Activated CD4-positive, alpha-beta T cell treated with anti-CD3 and anti-CD28 coated beads, Interleukin-2, amount 50 U/mL, for 4 hours (primary cell): ENCODE measurements at regions not wholly inside any gene's neighbourhood (a gene's known extent, or its start where the extent isn't known, plus 50 kb on each side); places are given as distances from the start of the nearest gene placed in this dataset.
"Not testable (repeated sequence)": the region's sequence is repeated elsewhere in the genome, so short reads cannot be mapped to it uniquely, and the experiment has no call there.

Experiments
- DNase-seq, 2 experiments: peaks; one replicate each; pipeline ENCODE4 v3.0.0-alpha.2; 2020

GRCh38 chr2:9708683-9709538 is 78.1 kb upstream of the YWHAQ start:
- DNase-seq: no peak

DNA sequence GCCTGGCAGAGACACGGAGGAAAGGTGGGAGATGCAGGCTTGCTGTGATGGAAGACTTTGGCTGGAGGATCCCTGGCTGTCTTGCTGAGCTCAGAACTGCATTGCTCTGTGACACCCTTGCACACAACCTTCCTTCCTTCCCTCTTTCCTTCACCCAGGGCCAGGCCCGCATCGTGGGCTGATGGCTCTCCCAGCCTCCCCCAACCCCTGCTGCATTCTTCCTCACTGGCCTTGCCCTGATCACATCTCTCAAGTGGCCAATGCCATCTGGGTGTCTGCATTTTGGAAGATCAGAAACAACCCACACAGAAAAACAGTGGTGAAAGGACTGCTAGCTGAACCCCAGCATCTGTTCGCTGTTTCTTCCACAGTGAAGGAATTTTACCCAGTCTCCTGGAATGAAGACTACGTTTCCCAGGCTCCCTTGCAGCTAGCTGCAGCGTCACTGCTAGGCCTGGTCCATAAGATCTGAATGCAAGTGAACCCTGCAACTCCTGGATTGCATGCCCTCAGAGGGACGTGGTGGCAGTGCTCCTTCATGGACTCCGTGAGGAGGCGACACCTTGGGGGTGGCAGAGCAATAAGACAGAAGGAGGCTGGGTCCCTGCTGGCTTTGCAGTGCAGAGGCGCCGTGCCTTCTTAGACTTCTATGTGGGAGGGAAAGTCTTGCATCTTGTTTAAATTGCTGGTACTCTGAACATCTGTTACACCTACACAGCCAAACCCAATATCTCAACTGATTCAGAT is 78.9 kb upstream of the YWHAQ start:
- DNase-seq: no peak

DNA sequence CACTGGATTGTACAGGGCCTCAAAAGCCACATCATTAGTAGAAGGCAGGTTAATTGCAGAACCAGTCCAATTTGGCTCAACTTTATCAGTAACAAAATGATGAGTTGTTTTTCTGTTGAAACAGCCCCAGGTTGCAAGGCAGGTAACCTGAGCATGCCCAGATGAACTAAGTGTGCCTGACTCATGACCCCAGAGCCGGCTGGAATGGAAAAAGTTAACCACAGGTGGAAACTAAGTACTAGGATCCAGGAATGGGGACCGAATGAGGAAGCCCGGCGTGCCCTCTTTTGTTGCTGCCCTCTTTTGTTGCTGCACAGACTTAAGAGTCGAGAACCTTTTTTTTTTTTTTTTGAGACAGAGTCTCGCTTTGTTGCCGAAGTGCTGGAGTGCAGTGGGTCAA is 79.5 kb upstream of the YWHAQ start:
- DNase-seq: peak in 1 of 2 experiments; percentile 18

DNA sequence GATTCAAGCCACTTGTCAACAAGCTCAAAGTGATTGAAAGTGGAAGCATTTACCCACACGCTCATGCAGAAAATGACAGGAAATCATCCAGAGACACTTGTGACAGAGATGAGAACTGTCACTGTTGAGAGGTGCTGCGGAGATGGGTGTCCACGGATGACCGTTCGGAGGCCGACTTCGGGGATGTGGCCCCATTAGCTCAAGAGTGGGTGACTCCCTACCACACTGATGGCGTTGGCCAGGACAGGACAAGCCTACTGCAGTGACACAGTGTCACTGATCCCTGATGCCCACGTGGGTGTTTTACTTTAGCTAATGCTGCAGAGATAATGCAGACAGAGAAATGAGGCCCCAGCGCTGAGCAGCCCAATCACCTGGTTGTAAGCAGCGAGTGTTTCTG is 81.5 kb upstream of the YWHAQ start:
- DNase-seq: peak in 1 of 2 experiments; percentile 10

DNA sequence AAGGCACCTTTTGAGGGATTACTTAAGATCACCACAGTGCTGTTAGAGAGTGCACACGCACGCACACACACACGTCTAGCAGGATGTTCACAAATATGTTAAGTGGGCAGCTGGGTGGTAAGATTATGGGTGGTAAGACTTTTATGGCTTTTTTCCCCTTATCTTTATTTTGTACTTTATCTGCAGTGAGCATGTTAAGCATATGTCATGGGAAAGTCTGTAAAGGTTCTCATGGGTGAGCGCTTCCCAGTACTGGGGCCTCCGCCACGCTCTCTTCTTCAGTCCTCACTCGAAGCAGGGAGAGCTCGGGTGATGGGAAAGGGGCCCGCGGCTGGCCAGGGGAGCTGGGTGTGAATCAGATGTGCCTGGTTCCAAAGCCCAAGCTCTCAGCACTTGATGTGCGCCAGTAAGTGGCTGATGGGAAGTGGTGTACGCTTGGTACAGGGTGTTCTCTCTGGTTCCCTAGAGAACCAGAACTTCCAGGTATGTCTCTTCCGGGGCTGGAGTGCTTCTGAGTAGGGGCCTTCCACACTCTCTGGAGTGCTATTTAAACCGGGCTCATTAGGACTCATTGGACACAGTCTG is 83.9 kb upstream of the YWHAQ start:
- DNase-seq: no peak

- DNase-seq: no peak
These were observed 84.4 kb upstream of the YWHAQ start for GRCh38 chr2:9715238-9715637.

GRCh38 chr2:9717886-9718451 is 87.2 kb upstream of the YWHAQ start:
- DNase-seq: no peak

DNA sequence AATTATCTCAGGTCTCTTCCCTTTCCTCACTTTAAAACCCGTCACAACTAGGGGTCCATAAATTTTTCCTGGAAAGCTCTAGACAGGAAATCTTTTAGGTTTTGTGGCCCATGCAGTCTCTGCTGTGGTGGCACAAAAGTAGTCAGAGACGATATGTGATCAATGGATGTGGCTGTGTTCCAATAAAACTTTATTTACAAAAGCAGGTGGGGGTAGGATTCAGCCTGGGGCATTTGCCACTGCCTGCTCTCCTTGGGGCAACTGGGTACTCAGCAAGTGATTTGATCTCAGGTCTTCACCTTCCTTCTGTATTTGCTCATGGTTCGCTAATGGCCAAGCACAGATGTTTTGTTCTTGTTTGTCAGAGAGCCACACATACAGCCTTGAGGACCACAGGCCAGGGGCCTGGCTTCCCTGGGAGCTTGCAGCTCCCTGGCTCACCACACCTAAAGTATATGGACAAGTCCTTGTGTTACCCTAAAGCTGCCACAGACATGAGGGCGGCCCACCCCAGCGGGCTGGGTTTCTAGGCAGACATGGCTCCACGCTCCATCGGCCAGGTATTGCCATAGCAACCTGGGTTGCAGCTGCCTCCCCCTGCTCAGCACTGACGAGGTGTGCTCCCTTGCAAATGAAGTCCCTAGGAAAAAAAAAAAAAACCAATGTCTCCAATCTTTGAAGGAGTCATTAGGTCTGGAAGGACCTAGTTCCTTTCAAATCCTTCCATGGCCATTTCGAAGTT is 89.7 kb upstream of the YWHAQ start:
- DNase-seq: no peak

- no peak for DNase-seq
These were observed 90.5 kb upstream of the YWHAQ start for GRCh38 chr2:9721344-9721743.

GRCh38 chr2:9722451-9722850 is 91.7 kb upstream of the YWHAQ start:
- no peak for DNase-seq

DNA sequence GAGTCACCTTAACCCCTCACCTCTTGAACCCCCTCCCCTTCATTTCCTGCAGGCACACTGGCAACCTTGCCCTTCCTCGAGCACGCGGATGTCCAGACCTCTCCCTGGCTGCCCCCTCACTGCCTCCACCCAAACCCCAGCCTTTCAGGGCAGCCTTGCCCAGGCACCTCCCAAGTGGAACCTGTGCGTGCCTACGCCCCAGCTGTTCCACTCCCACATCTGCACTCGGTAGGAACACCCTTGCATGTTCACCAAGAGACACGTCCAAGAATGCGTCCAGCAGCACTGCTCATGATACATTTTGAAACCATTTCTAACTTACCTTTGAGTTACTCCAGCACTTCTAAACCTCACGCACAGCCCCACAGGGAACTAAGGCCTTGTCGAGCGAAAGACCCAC is 93.8 kb upstream of the YWHAQ start:
- no peak for DNase-seq

GRCh38 chr2:9725106-9725505 is 94.3 kb upstream of the YWHAQ start:
- no peak for DNase-seq

DNA sequence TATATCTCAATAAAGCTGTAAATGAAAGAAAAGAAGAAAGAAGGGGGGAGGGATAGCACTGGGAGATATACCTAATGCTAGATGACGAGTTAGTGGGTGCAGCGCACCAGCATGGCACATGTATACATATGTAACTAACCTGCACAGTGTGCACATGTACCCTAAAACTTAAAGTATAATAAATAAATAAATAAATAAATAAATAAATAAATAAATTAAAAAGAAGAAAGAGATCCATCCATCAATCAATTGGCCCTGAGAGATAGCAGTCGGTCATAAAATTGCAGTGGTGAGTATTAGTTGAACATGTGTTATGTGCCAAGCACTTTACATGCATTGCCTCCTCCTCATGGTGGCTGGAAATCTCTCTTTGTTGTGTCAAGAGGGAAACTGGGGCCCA is 95.2 kb upstream of the YWHAQ start:
- DNase-seq: not testable (repeated sequence)

DNA sequence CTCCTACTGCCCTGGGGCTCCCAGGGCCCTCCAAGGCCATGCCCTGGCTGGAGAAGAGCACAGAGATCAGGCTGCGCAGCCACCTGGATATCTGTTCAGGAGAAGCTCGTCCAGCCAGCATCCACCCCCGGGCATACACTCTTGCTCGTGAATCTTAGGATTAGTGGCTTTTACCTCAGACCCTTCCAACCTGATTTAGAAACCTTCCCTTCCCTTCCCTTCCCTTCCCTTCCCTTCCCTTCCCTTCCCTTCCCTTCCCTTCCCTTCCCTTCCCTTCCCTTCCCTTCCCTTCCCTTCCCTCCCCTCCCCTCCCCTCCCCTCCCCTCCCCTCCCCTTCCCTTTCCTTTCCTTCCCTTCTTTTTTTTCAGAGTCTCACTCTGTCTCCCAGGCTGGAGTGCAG is 99.7 kb upstream of the YWHAQ start:
- DNase-seq: not testable (repeated sequence)

- no peak for DNase-seq
These were observed 102.0 kb upstream of the YWHAQ start for GRCh38 chr2:9732824-9733223.

GRCh38 chr2:9734308-9734707 is 103.5 kb upstream of the YWHAQ start:
- DNase-seq: no peak

GRCh38 chr2:9735335-9735734 is 104.5 kb upstream of the YWHAQ start:
- DNase-seq: no peak

GRCh38 chr2:9736021-9736420 is 105.2 kb upstream of the YWHAQ start:
- no peak for DNase-seq

DNA sequence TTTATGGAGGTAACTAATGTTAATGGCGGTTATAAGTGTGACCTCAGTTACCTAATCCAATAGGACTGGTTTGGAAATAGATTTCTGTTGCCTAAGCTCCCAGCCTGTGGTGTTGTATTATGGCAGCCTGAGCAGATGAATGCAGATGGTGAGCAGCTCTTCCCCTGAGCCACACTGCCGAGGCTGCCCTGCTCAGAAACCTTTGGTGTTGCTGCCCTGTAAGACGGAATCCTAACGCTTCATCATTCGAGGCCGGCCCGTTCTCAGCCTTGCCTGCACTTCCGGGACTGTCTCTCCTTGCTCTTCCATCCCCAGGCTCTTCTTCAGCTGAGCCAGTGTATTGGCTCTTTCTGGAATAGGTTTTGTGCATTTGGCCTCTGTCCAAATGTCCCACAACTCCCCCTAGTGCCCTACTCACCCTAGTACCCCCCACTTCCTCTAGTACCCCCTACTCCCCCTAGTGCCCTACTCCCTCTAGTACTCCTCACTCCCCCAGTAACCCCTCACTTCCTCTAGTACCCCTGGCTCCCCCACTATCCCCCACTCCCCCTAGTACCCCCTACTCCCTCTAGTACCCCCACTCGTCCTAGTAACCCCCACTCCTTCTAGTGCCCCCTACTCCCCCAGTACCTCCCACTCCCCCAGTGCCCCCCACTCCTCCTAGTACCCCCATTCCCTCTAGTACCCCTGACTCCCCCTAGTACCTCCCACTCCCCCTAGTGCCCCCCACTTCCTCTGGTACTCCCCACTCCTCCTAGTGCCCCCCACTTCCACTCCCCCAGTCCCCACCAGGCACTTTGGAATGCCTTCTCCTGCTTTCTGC is 106.0 kb upstream of the TAF1B start:
- DNase-seq: no peak

DNA sequence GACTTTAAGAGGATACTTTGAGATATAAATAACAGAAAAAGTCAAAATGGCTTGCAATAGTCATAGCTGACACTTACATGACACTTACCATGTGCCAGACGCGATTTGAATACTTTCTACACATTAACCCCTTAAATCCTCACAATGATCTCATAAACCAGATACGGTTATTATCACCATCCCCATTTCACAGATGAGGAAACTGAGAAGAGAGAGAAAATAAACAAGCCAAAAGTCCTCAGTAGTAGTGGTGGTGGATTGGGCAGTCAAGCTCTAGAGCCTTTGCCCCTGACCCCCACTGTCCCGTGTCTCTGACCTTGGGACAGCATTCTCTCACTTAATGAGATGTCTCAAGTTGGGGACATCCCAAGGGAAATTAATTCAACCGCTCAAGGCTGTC is 105.2 kb upstream of the TAF1B start:
- no peak for DNase-seq

DNA sequence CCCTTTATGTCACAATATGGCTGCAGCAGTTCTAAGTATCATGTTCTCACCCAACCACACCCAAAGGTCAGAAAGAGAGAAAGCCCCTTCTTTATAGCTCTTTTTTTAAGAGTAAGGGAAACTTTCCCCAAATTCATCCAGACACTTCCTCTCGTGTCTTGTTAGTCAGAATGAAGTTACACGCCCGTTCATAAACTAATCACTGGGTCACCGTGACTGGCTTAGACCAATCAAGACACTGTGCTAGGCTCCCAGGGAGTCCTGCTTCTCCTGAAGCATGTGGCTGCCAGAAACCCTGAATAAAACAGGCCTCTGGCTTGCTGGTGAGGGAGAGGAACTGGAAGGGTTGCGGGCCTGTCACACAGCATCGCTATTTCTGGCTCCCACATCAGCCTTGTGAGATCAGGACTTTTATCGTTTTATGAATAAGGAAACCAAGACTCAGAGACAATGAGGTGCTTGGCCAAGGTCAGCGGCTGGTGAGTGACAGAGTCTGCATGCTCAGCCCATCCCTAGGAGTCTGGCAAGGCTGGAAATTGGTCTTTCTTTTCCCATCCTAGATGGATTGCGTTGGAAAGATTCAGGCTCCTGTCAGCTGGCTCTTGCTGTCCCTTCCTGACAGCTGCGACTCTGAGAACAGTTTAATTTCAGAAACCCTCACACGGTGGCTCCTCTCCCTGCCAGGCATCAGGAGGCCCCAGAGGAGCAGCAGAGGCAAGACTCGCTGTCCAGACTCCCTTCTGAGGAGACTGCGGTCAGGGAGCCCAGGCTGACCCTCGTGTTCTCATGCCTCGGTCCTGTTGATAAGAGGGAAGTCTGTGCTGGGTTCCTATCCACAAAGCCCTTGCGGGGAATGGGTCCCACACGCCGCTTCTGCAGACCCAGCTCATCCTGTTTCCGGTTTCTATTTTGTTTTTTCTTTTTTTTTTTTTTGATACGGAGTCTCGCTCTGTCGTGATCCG is 104.5 kb upstream of the TAF1B start:
- no peak for DNase-seq
